NCI-H128 (cell line): ENCODE measurements at regions not wholly inside any gene's neighbourhood (a gene's known extent, or its start where the extent isn't known, plus 50 kb on each side); places are given as distances from the start of the nearest gene placed in this dataset.
A peak's percentile ranks its signal among the peaks of the same experiment; 100 is the strongest.

Experiments used
- DNase-seq: peaks from one replicate; lab custom pipeline; 2025; ENCODE audit not compliant: unreplicated experiment; lab: John Stamatoyannopoulos, UW

DNA sequence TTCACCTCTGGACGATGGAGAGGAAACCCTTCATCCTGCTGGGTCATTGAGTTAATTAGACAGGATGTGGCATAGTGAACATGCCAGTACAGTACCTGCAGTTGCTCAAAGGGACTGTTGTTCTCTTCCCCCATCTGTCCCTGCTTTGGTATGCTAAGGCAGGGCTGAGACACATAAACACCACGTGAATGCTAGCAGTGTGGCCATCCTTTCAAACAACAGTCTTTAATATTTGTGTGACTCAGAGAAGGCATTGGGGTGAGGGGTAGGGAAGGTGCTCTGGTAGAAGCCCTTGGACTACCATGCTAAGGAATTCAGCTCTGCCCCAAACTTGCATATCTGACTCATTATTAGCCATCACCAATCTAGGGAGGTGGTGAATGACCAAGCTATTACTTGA, 180.2 kb upstream of the ZNF618 start:
- DNase-seq: no peak

GRCh38 chr9:113701774-113702755, 174.0 kb upstream of the ZNF618 start:
- no peak for DNase-seq

DNA sequence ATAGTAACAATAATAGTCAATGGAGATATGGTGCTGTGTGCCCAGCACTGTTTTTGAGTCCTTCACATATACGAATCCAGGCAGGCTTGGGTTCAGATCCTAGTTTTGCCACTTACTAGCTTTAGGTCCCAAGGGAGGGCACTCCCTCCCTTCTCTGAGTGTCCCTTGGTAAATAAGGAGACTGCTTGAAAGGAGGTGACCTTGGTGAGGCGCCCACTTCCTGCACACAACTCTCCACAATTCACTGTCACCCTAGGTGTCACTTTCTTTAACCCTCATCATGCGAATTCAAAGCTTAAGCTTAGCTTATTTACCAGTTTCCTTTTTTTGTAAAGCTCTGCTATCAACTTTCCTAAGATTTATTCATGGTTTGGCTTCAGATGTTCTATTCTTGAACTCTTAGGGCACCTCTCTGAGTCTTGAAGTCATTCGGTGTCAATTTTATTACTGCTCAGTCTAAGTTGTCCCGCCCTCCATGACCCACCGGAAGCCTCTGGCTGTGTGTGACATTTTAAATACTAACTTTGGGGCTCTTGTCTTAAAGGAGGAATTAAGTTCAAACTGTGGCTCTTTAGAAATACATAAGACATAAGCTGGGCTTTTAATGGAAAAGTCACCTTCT, 170.7 kb upstream of the ZNF618 start:
- DNase-seq: no peak

GRCh38 chr9:113705928-113706519, 170.1 kb upstream of the ZNF618 start:
- no peak for DNase-seq

GRCh38 chr9:113707953-113708695, 168.0 kb upstream of the ZNF618 start:
- no peak for DNase-seq

- DNase-seq: no peak
Measured at GRCh38 chr9:113708821-113709713, 167.0 kb upstream of the ZNF618 start.

DNA sequence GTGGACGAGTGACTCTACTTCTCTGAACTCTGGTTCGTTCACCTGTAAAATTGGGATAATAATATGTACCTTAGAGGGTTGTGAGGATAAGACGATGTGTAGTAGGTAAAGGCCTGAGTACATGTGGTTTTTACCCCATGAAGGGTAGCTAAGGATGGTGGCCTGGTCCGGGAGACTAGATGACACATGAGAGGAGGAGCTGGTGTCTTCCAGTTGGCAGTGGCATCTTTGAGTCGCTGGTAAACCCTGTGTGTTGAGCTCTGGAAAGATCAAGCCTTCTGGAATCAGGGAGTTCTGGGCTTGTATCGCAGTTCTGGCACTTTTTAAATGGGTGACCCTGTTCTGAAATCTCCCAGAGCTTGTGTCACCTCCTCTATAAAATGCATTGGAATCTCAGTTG, 166.4 kb upstream of the ZNF618 start:
- DNase-seq: no peak

GRCh38 chr9:113711251-113711650, 164.9 kb upstream of the ZNF618 start:
- DNase-seq: no peak

DNA sequence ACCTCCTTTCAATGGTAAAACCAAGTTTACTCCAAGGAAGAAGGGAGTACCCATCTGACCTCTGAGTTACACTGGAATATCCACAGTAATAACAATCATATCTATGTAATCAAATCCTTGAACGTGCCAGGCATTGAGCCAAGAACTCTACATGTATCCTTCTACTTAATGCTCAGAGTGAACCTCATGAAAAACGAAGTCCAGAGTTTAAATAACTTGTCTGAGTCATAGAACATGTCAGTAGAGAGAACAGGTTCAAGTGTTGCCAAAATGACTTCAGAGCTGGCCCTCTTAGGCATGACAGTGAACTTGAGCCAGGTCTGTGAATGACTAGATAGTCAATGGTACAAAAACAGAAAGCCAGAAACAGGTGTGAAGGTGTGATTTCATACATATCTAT, 164.1 kb upstream of the ZNF618 start:
- no peak for DNase-seq

- DNase-seq: no peak
Measured at GRCh38 chr9:113715086-113715485, 161.0 kb upstream of the ZNF618 start.

GRCh38 chr9:113719919-113720318, 156.2 kb upstream of the ZNF618 start:
- DNase-seq: no peak

GRCh38 chr9:113720495-113720894, 155.6 kb upstream of the ZNF618 start:
- no peak for DNase-seq

DNA sequence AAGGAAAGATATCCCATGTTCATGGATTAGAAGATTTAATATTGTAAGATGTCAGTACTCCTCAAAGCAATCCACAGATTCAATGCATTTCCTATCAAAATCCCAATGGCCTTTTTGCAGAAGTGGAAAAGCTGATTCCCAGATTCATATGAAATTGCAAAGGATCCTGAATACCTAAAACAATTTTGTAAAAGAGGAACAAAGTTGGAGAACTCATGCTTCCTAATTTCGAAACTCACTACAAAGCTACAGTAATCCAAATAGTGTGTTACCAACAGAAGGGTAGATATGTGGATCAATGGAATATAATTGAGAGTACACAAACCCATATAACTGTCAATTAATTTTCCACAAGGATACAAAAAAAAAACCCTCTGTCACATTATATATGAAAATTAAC, 154.3 kb upstream of the ZNF618 start:
- no peak for DNase-seq

DNA sequence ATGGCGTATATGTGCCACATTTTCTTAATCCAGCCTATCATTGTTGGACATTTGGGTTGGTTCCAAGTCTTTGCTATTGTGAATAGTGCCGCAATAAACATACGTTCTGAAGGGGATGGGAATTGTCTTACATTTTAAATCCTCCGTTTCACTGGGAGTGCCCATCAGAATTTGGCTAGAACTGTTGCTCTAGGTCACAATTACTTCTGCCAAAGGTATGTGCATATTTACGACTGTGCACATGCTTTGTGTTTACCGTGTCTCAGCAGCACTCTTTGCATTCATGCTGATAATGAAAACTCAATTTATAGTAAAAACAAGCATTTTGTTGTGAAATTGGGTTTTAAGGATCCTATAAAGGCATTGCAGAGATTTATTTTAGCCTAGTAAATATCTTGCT, 151.9 kb upstream of the ZNF618 start:
- DNase-seq: no peak

- no peak for DNase-seq
Measured at GRCh38 chr9:113728989-113729388, 147.1 kb upstream of the ZNF618 start.

DNA sequence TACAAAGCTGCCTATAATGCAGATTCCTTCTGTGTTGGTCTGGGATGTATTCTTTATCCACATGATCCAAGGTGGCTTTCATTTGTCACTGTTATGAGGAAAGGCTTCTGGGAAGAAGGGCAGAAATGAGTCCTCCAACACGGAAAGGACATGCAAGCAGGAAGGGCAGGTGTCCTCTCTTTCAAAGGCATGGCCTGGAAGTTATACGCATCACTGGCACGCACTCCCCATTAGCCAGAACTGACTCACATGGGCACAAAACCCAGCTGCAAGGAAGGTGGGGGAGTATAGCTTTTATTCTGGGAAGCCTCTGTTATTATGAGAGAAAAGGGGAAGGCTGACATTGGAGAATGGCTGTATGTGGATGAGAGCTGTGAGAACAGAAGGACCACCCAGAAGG, 141.3 kb upstream of the ZNF618 start:
- no peak for DNase-seq

- DNase-seq: peak; percentile 46
Measured at GRCh38 chr9:113737517-113738271, 138.4 kb upstream of the ZNF618 start.

- no peak for DNase-seq
Measured at GRCh38 chr9:113738496-113738892, 137.6 kb upstream of the ZNF618 start.

- DNase-seq: no peak
Measured at GRCh38 chr9:113738893-113739604, 137.1 kb upstream of the ZNF618 start.
